HFF-Myc (cell line): ENCODE measurements at regions not wholly inside any gene's neighbourhood (a gene's known extent, or its start where the extent isn't known, plus 50 kb on each side); places are given as distances from the start of the nearest gene placed in this dataset.

Experiments used
- DNase-seq: peaks from one replicate; pipeline ENCODE4 v3.0.0-alpha.2; 2011; ENCODE audit warnings: low read depth; ENCODE audit errors: extremely low read depth
- H3K4me3 ChIP-seq: replicated peaks from 2 replicates; pipeline ENCODE4 v1.5.1; 2011; ENCODE audit warnings: low read depth, mild to moderate bottlenecking, control low read depth, low read length
- CTCF ChIP-seq: IDR thresholded peaks from 2 replicates; pipeline ENCODE4 v1.5.1; 2012; ENCODE audit warnings: mild to moderate bottlenecking, low read depth, low read length, control low read depth; ENCODE audit errors: missing control alignments

GRCh38 chrX:123077631-123078030, 106.4 kb upstream of the GRIA3 start:
- no peak for DNase-seq
- no peak overlapping the region for H3K4me3 ChIP-seq
- no peak for TF ChIP-seq CTCF

- no peak for DNase-seq
These were observed 104.0 kb upstream of the GRIA3 start for GRCh38 chrX:123080065-123080464.

GRCh38 chrX:123081776-123082175, 102.3 kb upstream of the GRIA3 start:
- DNase-seq, result no peak
- no peak overlapping the region for H3K4me3 ChIP-seq
- no peak for TF ChIP-seq CTCF

More at GRCh38 chrX:123080065-123080464, 104.0 kb upstream of the GRIA3 start:
- TF ChIP-seq CTCF, result no peak
- H3K4me3 ChIP-seq, result no peak overlapping the region

GRCh38 chrX:123083924-123084323, 100.2 kb upstream of the GRIA3 start:
- H3K4me3 ChIP-seq, result no peak overlapping the region
- TF ChIP-seq CTCF, result no peak
- no peak for DNase-seq

GRCh38 chrX:123084797-123085196, 99.3 kb upstream of the GRIA3 start:
- no peak for DNase-seq
- no peak overlapping the region for H3K4me3 ChIP-seq
- no peak for TF ChIP-seq CTCF

- no peak overlapping the region for H3K4me3 ChIP-seq
- no peak for TF ChIP-seq CTCF
- DNase-seq, result no peak
These were observed 98.7 kb upstream of the GRIA3 start for GRCh38 chrX:123085311-123085940.

GRCh38 chrX:123086768-123087167, 97.3 kb upstream of the GRIA3 start:
- DNase-seq, result no peak
- TF ChIP-seq CTCF, result no peak
- H3K4me3 ChIP-seq, result no peak overlapping the region
